ENCODE measurements at regions not wholly inside any gene's neighbourhood (a gene's known extent, or its start where the extent isn't known, plus 50 kb on each side); places are given as distances from the start of the nearest gene placed in this dataset.
"Not testable (repeated sequence)": the region's sequence is repeated elsewhere in the genome, so short reads cannot be mapped to it uniquely, and the experiment has no call there.

- no peak for DNase-seq (ENCODE audit: low spot score)
These were observed 823.8 kb downstream of the CDH11 start for GRCh38 chr16:64297863-64298600.

GRCh38 chr16:64295466-64295865 is 826.4 kb downstream of the CDH11 start:
- DNase-seq (ENCODE audit: low spot score) = no peak

- DNase-seq (ENCODE audit: low spot score) = no peak
These were observed 828.9 kb downstream of the CDH11 start for GRCh38 chr16:64292953-64293352.

GRCh38 chr16:64292161-64292560 is 829.7 kb downstream of the CDH11 start:
- DNase-seq (ENCODE audit: low spot score) = no peak

- DNase-seq (ENCODE audit: low spot score) = no peak
These were observed 831.4 kb downstream of the CDH11 start for GRCh38 chr16:64290461-64290860.

GRCh38 chr16:64287655-64288528 is 834.0 kb downstream of the CDH11 start:
- DNase-seq (ENCODE audit: low spot score) = no peak

- DNase-seq (ENCODE audit: low spot score) = no peak
These were observed 839.7 kb downstream of the CDH11 start for GRCh38 chr16:64282181-64282580.

- no peak for DNase-seq (ENCODE audit: low spot score)
These were observed 841.5 kb downstream of the CDH11 start for GRCh38 chr16:64280317-64280716.

GRCh38 chr16:64278196-64278595 is 843.7 kb downstream of the CDH11 start:
- DNase-seq (ENCODE audit: low spot score) = no peak

- no peak for DNase-seq (ENCODE audit: low spot score)
These were observed 845.2 kb downstream of the CDH11 start for GRCh38 chr16:64276646-64277045.

GRCh38 chr16:64272028-64272427 is 849.8 kb downstream of the CDH11 start:
- DNase-seq (ENCODE audit: low spot score) = no peak

- DNase-seq (ENCODE audit: low spot score) = no peak
These were observed 852.1 kb downstream of the CDH11 start for GRCh38 chr16:64269756-64270155.

GRCh38 chr16:64265756-64266155 is 856.1 kb downstream of the CDH11 start:
- DNase-seq (ENCODE audit: low spot score) = no peak

GRCh38 chr16:64260631-64261401 is 861.0 kb downstream of the CDH11 start:
- DNase-seq (ENCODE audit: low spot score) = not testable (repeated sequence)

GRCh38 chr16:64254443-64255367 is 867.2 kb downstream of the CDH11 start:
- DNase-seq (ENCODE audit: low spot score) = no peak

- no peak for DNase-seq (ENCODE audit: low spot score)
These were observed 868.3 kb downstream of the CDH11 start for GRCh38 chr16:64253525-64253924.

GRCh38 chr16:64253096-64253495 is 868.8 kb downstream of the CDH11 start:
- DNase-seq (ENCODE audit: low spot score) = no peak

- no peak for DNase-seq (ENCODE audit: low spot score)
These were observed 870.1 kb downstream of the CDH11 start for GRCh38 chr16:64251742-64252141.

GRCh38 chr16:64250866-64251265 is 871.0 kb downstream of the CDH11 start:
- no peak for DNase-seq (ENCODE audit: low spot score)

- no peak for DNase-seq (ENCODE audit: low spot score)
These were observed 879.4 kb downstream of the CDH11 start for GRCh38 chr16:64242492-64242891.

- DNase-seq (ENCODE audit: low spot score) = no peak
These were observed 881.3 kb downstream of the CDH11 start for GRCh38 chr16:64240586-64240985.

All from hematopoietic multipotent progenitor cell treated with erythropoietin and hydrocortisone succinate and interleukin-3 and kit ligand, for 15 days (in vitro differentiated cells).